GM12872 (cell line): ENCODE measurements at regions not wholly inside any gene's neighbourhood (a gene's known extent, or its start where the extent isn't known, plus 50 kb on each side); places are given as distances from the start of the nearest gene placed in this dataset.

ENCODE experiments used
- CTCF ChIP-seq: IDR thresholded peaks from 3 replicates; pipeline ENCODE4 v1.5.1; 2011; ENCODE audit warnings: low read depth, mild to moderate bottlenecking, low read length, moderate library complexity; ENCODE audit not compliant: insufficient read depth

GRCh38 chr1:245039196-245039595, 115.6 kb upstream of the KIF26B start:
- TF ChIP-seq CTCF, result no peak

GRCh38 chr1:245036102-245036501, 118.7 kb upstream of the KIF26B start:
- TF ChIP-seq CTCF, result no peak

- no peak for TF ChIP-seq CTCF
Observed at GRCh38 chr1:245031041-245031440, 123.7 kb upstream of the KIF26B start.

- TF ChIP-seq CTCF, result no peak
Observed at GRCh38 chr1:245026247-245026646, 128.5 kb upstream of the KIF26B start.

GRCh38 chr1:245025525-245025924, 129.3 kb upstream of the KIF26B start:
- TF ChIP-seq CTCF, result no peak

- no peak for TF ChIP-seq CTCF
Observed at GRCh38 chr1:245023222-245023621, 131.6 kb upstream of the KIF26B start.

GRCh38 chr1:245019910-245020486, 134.8 kb upstream of the KIF26B start:
- TF ChIP-seq CTCF, result no peak
